GM18517 (cell line): ENCODE measurements at regions not wholly inside any gene's neighbourhood (a gene's known extent, or its start where the extent isn't known, plus 50 kb on each side); places are given as distances from the start of the nearest gene placed in this dataset.
"Not testable (repeated sequence)": the region's sequence is repeated elsewhere in the genome, so short reads cannot be mapped to it uniquely, and the experiment has no call there.

ENCODE experiments used
- ATAC-seq: cut with Tn5 transposase; IDR thresholded peaks from one replicate; pipeline ENCODE4 v1.9.1; 2021; ENCODE audit warnings: mild to moderate bottlenecking, moderate library complexity; ENCODE audit not compliant: unreplicated experiment

DNA sequence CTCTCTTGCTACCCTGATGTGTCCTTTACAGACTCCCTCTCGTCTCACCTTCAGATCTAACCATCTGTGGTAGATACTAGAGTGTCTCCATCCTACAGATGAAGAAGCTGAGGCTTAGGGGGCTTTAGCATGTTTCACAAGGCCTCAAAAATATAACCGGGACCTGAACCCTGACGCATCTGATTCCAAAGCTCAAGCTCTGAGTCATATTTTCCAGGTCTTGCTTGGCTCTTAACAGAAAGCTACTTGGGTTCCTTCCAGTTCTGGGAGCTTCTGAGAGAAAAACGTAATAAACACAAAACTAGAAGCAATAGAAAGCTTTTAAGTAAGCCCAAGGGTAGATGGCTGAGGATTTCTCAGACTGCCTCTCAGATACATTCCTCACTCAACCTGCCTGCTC, 224.3 kb upstream of the EEF2KMT start:
- ATAC-seq = no peak

GRCh38 chr16:5319799-5320198, 222.2 kb upstream of the EEF2KMT start:
- ATAC-seq = no peak

DNA sequence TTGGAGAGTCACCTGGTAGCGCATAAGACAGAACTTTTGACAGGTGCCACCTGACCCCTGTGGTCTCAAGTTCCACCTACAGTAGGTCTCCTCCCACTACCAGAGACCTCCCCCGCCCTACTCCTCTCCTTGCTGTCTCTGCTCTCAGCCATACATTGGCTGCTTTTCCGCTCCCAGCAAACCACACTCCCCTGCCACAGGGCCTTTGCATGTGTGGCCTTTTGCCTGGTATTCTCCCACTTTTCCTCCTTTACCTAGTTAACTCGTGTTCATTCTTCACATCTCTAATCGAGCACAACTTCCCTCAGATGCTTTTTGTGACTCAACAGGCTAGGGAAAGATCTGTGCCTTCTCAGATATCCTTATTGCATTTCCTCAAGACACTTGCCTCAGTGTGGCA, 218.3 kb upstream of the EEF2KMT start:
- no peak for ATAC-seq

DNA sequence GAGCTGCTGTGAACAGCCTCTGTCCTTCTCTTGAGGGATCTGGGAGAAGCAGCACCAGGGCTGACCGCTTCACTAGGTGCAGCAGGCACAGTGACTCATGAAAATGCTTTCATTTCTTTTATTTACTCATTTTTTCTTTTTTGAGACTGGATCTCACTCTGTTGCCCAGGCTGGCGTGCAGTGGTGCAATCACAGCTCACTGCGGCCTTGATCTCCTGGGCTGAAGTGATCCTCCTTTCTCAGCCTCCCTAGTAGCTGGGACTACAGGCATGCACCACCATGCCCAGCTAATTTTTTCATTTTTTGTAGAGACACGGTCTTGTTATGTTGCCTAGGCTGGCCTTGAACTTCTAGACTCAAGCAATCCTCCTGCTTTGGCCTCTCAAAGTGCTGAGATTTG, 216.8 kb upstream of the EEF2KMT start:
- ATAC-seq = no peak

GRCh38 chr16:5309946-5310611, 212.5 kb upstream of the EEF2KMT start:
- ATAC-seq = no peak

- no peak for ATAC-seq
Observed at GRCh38 chr16:5305023-5305422, 207.4 kb upstream of the EEF2KMT start.

DNA sequence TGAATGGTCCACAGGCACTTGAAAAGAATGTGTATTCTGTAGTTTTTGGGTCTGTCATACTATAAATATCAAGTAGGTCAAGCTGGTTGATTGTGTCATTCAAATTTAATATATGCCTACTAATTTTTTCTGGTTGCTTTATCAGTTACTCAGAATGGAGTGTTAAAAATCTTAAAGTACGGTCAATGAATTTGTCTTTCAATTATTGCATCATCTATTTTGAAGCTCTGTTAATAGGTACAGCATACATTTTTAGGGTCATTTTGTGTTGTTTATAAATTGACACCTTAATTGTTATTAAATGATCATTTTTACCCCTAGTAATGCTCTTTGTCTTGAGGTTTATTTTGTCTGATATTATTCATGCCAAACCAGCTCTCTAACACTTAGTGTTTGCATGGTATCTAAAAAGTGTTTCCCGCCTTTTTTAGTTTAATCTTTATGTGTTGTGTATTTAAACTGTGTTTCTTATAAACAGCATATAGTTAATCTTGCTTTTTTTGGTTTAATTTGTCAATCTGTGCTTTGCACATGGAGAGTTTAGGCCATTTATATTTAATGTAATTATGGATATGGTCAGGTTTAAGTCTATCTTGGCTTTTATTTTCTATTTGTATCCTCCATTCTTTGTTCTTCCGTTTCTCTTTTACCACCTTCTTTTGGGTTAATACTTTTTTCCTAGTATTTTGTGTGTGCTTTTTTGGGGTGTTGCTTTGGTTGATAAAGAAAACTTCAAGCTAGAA, 204.9 kb upstream of the EEF2KMT start:
- no peak for ATAC-seq

GRCh38 chr16:5298202-5298601, 200.6 kb upstream of the EEF2KMT start:
- ATAC-seq = no peak

DNA sequence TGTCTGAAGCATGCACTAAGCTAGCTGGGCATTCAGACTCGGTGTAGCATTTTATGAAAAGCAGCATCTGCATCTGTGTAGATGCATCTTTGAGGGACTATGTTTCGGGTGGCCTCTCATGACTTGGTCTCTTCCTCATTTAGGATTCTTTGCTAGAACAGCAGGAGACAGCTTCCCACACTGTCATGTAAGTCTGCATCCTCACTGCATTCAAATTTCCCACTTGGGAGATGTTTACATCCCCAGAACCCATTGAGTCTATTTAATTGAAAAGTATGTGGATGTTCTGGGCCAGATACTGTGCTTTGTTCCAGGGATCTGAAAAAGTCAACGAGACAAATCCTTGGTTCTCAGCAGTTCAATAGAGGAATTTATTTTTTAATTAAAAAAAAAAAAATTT, 198.6 kb upstream of the EEF2KMT start:
- no peak for ATAC-seq

- not testable (repeated sequence) for ATAC-seq
Observed at GRCh38 chr16:5295304-5295703, 197.7 kb upstream of the EEF2KMT start.

- ATAC-seq = not testable (repeated sequence)
Observed at GRCh38 chr16:5282152-5282551, 184.6 kb upstream of the EEF2KMT start.

DNA sequence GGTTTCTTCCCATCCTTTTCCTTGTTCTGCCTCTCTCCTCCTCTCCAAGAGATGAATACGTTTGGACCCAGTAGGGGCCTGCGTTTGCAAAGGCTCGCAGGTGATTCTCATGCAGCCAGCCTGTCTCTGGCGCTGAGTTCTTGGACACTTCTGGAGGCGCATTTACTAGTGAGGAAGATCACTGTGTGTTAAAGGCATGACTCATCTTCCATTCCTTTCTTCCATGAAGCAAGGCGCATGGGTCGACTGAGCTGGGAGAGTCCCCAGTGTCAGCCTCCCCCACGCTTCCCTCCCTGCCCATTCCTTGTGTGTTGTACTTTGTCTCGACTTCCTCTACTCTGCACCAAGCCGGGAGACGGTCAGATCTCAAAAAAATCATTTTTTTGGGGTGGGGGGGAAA, 159.9 kb upstream of the EEF2KMT start:
- no peak for ATAC-seq

DNA sequence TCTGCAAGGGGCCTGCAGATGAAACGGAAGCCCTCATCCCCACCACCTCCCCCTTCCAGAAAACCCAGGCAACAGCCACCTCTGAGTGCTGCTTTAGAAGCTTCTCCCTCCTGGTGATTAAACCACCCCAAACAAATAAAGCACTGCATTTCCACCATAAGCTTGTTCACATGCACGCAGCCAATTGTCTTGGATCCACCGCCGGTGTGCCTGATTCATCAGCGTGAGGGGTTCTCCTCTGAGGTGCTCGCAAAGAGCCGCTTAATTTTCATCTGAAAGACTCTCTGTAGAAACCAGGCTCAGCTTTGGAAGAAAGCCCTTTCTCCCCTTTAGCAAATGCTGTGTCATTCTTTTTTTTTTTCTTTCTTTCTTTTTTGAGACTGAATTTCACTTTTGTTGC, 155.2 kb upstream of the EEF2KMT start:
- no peak for ATAC-seq

DNA sequence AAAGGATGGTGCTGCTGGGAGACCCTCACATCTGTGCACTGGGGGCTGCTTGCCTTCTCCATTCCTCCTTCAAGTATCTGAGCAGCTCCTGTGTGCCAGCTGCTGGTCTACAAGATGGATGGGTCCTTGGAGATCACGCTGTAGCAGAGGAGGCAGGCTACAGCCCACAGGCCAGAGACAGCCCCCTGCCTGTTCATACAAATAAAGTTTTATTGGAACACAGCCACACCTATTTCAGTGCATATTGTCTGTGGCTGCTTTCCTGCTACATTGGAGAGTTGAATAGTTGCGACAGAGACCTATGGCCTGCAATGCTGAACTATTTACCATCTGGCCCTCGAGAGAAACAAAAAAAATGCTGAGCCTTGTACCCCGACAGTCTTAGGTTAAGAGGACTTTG, 149.8 kb upstream of the EEF2KMT start:
- not testable (repeated sequence) for ATAC-seq

- ATAC-seq = not testable (repeated sequence)
Observed at GRCh38 chr16:5240278-5240626, 142.7 kb upstream of the EEF2KMT start.

- ATAC-seq = not testable (repeated sequence)
Observed at GRCh38 chr16:5239472-5240277, 142.1 kb upstream of the EEF2KMT start.

GRCh38 chr16:5235119-5235518, 137.5 kb upstream of the EEF2KMT start:
- ATAC-seq = no peak

DNA sequence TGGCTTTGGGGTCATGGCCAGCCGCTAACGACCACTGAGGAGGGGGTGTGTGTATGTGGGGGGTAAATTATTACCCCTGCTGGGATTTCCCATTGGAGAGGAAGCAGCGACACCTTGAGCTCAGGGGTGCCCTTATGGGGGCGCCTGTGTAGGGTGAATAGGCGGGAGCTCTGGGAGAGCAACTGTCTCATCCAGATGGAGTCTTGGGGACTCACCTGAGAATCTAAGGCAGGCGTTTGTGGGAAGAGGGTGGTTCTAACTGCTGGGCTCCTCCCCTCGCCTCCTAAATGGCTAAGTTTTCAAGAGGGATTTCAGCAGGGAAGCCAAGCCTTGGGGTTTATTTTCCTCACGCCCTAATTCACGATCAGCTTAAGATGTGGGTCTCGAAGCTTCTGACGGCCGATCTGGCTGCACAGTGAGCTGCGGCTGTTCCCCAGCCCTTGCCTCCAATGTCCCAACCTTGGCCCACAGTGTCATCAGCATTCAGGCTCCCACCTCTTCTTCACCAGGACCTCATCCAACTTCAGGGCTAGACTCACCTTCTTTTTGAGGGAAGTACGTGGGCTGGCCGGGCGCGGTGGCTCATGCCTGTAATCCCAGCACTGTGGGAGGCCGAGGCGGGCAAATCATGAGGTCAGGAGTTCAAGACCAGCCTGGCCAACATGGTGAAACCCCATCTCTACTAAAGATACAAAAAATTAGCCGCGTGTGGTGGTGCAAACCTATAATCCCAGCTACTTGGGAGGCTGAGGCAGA, 136.9 kb upstream of the EEF2KMT start:
- no peak for ATAC-seq

DNA sequence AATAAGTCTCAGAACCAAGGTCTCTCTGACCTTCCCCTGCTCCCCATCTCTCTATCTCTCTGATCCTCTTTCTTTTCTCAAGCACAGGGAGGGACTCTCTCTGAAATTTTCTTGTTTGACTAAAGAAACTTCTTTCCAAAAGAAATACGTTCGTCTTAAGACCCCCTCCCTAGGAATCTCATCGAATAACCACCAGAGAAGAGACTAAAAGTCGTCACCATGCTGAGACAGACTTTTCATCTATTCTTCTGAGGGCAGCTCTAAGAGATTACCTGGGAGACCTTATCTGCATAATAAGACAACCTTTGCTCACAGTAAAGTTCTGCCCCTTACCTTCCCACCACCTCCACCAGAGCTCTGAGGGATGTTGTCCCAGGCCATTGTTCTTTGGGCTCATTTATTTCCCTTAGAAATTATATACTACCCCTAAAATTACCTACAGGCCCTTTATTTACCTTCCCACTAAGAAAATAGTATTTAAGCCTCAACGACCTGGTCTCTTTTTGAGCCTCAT, 133.7 kb upstream of the EEF2KMT start:
- ATAC-seq = no peak

- ATAC-seq = no peak
Observed at GRCh38 chr16:5228369-5228768, 130.8 kb upstream of the EEF2KMT start.
